ENCODE measurements at regions not wholly inside any gene's neighbourhood (a gene's known extent, or its start where the extent isn't known, plus 50 kb on each side); places are given as distances from the start of the nearest gene placed in this dataset.

DNA sequence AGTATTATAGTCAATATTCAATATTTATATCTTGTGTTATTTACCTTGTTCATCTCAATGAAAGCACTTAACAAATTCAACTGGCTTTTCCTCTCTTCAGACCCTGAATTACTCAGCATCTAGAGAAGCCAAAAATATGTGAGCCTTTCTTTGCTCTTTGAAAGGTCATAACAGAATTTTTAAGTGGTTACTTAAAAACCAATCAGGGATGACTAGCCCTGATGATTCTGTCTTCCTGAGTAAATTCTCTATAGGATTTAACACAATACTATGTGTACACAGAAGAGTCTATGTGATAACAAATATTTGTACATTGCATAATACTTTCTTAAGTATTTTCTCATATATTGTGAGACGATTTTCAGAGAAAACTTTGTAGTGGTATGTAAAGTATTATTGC, 546.3 kb downstream of the MAT2B start:
- DNase-seq, result no peak

DNA sequence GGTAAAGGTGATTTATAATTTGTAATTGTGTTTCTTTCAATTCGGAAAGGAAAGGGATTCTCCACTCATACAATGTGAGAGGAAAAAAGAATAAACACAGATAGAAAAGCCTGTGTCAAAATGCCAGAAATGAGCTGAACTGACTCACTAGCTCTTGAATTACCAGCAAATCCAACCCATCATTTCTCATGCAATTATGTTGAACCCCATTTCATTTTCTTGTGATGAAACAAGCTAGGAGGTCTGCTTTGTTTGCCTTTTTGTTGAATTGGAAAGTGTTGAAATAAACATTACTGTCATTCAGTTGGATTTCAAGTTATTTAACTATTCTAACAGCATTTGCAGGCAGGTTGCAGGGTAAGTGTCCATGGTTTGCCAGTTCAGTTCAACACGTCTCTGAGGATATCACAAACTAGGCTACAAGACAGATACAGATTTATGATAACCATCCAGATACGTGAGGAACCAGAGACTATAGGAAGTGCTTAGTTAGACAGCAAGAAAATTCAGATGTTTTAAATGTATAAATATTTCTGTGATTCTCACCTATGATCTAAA, 547.2 kb downstream of the MAT2B start:
- no peak for DNase-seq

GRCh38 chr5:164053123-164053522, 547.7 kb downstream of the MAT2B start:
- DNase-seq, result no peak

DNA sequence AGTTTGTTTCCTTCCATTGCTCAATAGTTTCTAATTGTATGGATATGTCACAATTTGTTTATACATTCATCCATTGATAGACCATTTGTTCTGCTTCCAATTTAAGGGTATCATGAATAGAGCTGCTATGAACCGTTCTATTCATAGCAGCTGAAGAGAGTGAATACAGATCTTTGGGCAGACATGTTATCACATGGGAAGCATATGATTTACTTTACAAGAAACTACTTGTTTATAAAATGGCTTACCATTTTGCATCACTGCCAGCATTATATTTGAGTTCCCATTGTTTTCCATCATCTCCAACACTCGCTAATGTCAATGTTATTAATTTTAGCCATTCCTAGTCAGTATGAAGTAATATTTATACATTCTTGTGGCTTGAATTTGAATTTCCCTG, 549.0 kb downstream of the MAT2B start:
- DNase-seq, result no peak

- no peak for DNase-seq
These were observed 551.7 kb downstream of the MAT2B start for GRCh38 chr5:164057121-164057520.

DNA sequence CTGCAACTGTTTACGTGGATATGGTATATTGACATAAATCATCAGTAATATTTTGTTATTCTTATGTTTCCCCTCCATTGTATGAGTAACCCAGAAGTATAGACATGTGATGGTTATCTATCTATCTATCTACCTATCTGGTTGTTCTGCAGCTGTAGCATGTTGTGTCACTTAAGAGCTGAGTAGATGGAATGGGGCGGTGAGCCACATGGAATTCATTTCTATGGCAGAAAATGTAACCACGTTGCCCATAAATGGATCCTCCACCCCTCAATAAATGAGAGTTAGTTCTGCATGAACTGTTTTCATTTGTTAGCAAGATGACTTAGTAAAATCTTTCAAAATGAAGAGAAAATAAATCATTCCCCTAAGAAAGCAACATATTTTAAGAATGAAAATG, 553.2 kb downstream of the MAT2B start:
- no peak for DNase-seq

- no peak for DNase-seq
These were observed 554.1 kb downstream of the MAT2B start for GRCh38 chr5:164059471-164059870.

DNA sequence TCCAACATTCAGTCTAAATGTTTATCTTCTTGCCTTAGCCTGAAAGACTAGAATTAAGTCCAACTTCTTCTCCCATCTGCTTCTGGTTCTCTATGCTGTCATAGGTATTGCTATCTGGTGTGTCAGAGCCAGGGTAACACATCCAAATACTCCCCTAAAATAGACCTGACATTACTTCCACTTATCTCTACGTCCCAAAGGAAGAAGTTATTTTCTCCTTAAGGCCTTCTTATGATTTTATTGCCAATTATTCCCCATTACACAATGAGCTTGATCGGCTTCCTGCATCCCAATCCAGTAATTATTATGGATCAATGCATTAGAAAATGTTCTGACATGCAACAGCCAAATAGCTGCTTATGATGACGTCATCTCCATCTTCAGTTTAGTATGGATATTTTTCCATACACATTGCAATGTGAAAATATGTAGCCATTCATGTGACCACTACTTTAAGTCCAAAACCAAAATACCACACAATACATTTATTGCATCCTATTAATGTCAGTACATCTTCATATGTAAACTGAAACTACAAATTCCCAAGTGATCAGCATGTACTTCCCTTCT, 555.5 kb downstream of the MAT2B start:
- DNase-seq, result no peak

DNA sequence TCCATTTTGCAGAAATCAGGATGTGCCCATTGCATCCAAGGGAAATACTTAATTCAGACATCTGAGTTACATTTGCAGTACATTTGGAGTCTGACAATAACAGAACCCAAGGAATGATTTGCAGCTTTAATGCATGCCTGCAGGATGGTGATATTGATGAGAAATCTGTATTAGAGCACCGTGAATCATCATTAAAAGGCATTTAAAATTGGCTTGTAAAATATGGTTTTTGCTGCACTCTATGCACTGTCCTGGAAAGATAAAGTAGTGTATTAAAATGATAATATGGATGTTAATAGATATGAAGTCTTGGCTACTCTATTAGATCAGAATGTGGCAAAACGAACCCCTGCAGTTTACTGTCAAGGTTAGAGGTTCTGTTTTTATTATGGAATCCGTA, 556.9 kb downstream of the MAT2B start:
- no peak for DNase-seq

DNA sequence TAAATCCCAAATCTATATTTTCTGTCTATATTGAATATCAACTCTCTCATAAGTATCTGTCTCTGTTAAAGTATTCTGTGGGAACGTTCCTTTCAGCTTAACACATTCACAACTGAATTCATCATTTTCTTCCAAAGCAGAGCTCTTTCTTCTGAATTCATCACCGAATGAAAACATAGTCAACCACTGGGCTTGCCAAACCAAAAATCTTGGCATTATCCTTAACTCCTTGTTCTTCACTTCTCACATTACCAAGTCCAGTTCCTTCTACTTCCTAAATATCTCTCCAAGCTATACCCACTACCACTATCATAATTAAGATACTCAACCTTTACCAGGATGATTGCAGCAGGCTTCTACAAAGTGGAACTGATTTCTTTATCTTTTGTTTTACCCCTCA, 559.8 kb downstream of the MAT2B start:
- DNase-seq, result no peak

GRCh38 chr5:164071671-164072070, 566.3 kb downstream of the MAT2B start:
- DNase-seq, result no peak

DNA sequence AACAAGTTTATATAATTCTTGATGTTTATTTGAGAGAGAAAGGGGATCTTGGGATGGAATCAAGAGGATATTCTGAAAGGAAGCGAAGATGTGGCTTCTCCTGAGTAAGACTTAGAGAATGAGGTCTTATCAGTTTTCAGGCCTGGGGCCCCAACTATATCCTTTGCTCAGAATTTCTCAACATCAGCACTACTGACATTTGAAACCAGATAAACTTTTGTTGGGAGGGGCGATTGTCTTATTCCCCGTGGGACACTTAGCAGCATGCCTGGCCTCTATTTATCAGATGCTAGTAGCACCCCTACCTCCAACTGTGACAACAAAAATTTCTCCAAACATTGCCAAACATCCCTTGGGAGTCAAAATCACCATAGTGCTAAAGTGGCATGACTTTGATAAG, 567.7 kb downstream of the MAT2B start:
- DNase-seq, result no peak

- no peak for DNase-seq
These were observed 571.1 kb downstream of the MAT2B start for GRCh38 chr5:164076556-164076955.

GRCh38 chr5:164090358-164090757, 584.9 kb downstream of the MAT2B start:
- DNase-seq, result no peak

DNA sequence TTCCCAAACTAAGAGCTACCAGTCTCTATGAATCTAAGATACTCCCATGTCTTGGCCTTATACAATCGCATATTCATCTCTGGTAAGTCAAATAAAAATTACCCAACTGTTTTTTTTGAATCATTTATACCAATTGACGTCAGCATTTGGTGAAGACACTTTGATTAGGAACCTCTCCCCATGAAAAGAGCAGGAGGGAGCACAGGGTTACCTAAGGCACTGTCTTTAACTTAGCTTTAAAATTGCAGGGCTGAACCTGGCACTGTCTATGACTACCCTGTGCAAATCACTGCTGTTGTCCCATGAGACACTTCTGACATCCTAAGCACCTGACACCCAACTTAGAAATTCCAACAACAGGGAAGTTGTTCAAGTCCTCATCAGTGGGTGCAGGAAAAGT, 586.4 kb downstream of the MAT2B start:
- no peak for DNase-seq

- no peak for DNase-seq
These were observed 588.9 kb downstream of the MAT2B start for GRCh38 chr5:164094291-164094690.

DNA sequence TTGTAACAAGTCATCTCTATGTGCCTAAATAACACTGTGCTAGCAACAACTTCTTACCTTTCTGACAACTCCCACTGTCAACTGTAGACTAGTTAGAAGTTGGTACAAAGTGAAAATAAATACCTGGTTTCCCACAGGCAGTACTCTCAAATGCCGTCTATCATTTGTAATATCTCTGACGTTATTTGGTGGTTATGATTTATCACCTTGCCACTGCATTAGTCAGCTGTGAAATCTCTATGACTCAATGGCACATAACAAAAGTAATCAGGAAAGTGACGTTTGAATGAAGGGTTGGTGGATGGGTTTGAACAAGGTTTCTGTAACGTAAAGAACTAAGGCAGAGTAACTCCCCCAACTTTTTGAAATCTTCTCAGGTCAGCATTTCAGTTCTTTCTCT, 592.3 kb downstream of the MAT2B start:
- no peak for DNase-seq

DNA sequence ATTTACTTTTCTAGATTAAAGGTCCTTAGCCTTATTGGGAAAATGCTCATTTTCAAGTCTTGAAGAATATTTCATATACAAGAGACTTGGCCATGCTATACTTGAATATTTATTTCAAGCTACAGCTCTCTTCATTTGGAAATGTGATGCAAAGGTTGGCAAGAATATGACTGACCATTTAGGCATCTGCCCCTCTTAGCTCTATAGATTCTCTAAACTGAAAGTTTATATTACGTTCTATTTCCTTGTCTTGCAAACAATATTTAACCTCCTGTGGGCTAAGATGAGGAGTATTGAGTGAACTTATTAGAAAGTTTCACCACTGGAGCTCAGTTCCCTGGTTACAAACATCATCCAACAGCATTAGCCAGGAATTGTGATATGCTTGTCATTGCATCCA, 593.1 kb downstream of the MAT2B start:
- no peak for DNase-seq

DNA sequence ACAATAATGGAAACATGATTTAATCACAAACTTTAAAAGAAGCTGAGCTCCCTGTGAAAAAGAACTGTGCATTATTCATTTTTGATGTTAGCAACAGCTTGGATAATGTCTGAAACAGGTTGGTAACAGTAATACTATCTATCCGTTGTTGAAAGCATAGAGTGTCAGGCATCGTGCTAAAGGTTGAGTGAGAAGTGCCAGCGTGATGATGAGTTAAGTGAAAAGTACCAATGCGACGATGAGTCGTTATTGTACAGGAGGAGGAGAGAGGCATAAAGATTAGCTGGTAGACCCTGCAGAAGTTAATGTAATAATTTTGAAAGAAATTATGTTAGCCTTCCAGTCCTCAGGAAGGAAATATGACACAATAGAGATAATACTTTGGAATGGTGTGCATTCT, 593.6 kb downstream of the MAT2B start:
- no peak for DNase-seq

- no peak for DNase-seq
These were observed 610.0 kb downstream of the MAT2B start for GRCh38 chr5:164115420-164115819.

DNA sequence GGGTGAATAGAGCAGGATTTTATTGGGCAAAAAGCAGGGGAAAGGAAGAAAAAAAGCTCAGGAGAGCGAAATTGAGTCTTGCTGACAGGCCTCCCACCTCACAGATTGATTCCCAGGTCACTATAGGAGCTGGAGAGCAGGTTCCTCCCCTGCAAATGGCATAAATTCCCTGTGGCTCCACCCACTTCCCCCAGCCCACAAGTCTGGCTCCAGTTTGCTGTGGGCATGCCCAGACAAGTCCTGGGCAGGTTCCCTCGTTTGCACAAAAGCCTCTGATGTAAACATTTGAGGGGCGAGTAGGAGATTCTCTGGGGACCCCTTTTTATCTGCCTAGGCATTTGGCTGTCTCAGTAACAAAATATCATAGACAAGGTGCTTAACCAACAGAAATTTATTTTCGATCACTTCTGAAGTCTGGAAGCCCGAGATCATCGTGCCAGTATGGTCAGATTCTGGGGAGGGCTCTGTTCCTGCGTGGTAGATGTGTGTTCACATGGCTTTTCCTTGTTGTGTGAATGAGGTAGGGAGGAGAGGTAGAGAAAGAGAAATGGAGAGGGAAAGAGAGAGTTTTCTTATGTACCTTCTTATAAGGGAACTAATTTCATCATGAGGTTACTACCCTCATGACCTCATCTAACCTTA, 614.5 kb downstream of the MAT2B start:
- peak; percentile 29 for DNase-seq

GRCh38 chr5:164127527-164127926, 622.1 kb downstream of the MAT2B start:
- no peak for DNase-seq

DNA sequence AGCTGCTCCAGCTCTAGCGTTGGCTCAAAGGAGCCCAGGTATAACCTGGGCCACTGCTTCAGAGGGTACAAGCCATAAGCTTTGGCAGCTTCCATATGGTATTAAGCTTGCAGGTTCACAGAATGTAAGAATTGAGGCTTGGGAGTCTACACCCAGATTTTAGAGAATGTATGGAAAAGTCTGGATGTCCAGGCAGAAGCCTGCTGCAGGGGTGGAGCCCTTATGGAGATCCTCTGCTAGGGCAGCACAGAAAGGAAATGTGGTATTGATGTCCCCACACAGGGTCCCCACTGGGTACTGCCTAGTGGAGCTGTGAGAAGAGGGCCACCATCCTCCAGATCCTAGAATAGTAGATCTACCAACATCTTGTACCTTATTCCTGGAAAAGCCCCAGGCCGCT, 626.9 kb downstream of the MAT2B start:
- DNase-seq, result no peak

- no peak for DNase-seq
These were observed 631.7 kb downstream of the MAT2B start for GRCh38 chr5:164137095-164137494.

DNA sequence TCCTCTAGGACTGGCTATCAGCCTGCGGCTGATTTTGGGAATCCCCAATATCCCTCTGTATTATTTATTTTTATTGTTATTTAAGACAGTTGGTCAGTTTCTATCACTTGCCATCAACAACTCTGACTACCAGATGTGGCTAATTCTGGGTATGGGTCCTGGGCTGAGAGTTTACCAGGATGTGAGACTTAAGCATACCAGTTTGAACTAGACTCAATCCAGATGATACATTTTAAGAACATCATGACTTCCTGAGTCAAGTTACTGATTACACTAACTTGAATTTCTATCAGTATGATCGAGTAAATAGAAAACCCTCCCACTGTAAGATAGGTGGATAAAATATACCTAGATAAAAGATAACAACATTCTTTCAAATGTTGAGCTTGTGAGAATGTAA, 634.0 kb downstream of the MAT2B start:
- no peak for DNase-seq

Data from left hindlimb (tissue), 1 donor.